ENCODE measurements at regions not wholly inside any gene's neighbourhood (a gene's known extent, or its start where the extent isn't known, plus 50 kb on each side); places are given as distances from the start of the nearest gene placed in this dataset.

GRCh38 chr18:37779220-37779619, 213.6 kb upstream of the CELF4 start:
- no peak for TF ChIP-seq ZNF274 (IDR thresholded peaks at IDR 0.05; ENCODE audit: insufficient read depth, insufficient read length)
- no peak for TF ChIP-seq POLR2AphosphoS5 (IDR thresholded peaks at IDR 0.05; ENCODE audit: low read length)
- no peak for TF ChIP-seq EP300 (IDR thresholded peaks at IDR 0.05; ENCODE audit: borderline replicate concordance in 1 of 2, control insufficient read depth in 1 of 2, low read depth in 2 of 2, low read length in 2 of 2)
- TF ChIP-seq CTCF (IDR thresholded peaks at IDR 0.05 in 2 of 3, conservative IDR thresholded peaks at IDR 0.05 in 1 of 3; ENCODE audit: control insufficient read depth in 2 of 3, extremely low read depth in 1 of 3, insufficient read depth in 1 of 3, low read depth in 3 of 3, low read length in 3 of 3), result no peak
- TF ChIP-seq TAF1 (IDR thresholded peaks at IDR 0.05; ENCODE audit: borderline replicate concordance, low read depth, low read length), result no peak
- no peak for TF ChIP-seq SP1 (IDR thresholded peaks at IDR 0.05; ENCODE audit: low read depth, low read length)

Data from GM12878 (cell line).